HG03135 (cell line): ENCODE measurements at regions not wholly inside any gene's neighbourhood (a gene's known extent, or its start where the extent isn't known, plus 50 kb on each side); places are given as distances from the start of the nearest gene placed in this dataset.
"Not testable (repeated sequence)": the region's sequence is repeated elsewhere in the genome, so short reads cannot be mapped to it uniquely, and the experiment has no call there.

Source experiments
- ATAC-seq: cut with Tn5 transposase; IDR thresholded peaks from one replicate; pipeline ENCODE4 v1.9.1; 2021; ENCODE audit warnings: mild to moderate bottlenecking, moderate library complexity; ENCODE audit not compliant: unreplicated experiment

DNA sequence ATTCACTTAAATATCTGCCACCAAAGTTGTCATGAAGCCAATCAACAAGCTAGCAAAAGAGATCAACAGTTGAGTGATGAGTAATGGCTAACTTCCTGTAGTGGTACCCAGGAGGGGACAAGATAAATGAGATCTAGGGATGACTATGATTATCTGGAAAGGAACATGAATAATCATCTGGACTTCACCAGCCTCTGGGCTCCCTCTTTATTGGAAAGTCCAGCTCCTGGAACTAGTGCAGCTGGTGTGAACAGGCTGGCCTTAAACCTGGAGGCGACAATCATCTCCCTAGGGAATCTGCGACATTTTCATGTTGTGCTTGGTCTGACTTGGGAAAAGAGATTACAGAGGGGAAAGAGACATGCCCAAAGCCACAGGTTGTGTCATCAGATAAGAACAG lies 518.6 kb downstream of the GRIN2A start:
- ATAC-seq, result no peak

DNA sequence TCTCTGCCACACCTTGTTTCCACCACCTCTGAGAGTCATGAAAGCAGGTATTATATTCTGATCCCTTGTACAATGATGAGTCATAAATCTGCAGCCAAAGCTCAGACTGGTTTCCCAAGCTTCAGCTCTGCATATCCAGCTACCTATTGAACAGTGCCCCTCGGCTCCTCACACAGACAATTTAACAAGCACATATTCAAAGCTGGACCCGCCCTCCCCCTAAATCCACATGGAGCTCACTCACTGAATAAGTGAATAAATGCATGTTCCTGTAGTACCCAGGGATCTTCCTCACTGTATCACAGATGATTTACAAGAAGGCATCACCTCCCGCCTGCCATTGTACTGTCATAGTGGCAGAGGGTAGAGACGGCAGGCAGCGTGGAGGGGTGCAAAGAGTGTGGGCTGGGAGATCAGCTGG lies 516.4 kb downstream of the GRIN2A start:
- no peak for ATAC-seq

DNA sequence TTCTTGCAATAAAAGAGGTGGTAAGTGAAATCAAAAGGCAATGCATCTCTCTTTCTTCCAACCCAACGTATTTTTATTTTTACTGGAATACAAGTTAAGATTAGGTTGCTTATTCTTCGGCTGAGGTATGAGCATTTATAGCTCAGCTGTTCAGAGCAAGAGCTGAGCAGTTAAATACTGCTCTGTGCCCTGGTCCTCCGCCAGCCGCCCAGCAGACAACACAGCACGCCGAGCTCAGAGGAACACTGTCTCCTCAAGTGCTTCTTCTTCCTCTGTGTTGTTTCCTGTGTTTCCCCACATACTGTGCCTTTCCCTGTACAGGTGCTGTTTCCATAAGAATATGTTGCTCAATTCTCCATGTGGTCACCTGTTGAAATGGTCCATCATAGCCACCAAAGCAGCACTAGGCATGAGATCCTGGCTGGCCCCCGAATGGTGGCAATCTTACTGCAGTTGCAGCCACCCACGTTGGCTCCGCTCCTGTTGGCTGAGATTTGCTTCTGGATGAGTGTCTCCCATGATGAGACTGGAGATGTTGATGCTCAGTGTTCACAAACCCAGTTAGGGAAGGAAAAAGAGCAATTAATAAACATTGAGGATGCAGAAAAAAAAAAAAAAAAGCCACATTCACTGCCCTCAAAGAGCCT lies 515.3 kb downstream of the GRIN2A start:
- ATAC-seq, result no peak

DNA sequence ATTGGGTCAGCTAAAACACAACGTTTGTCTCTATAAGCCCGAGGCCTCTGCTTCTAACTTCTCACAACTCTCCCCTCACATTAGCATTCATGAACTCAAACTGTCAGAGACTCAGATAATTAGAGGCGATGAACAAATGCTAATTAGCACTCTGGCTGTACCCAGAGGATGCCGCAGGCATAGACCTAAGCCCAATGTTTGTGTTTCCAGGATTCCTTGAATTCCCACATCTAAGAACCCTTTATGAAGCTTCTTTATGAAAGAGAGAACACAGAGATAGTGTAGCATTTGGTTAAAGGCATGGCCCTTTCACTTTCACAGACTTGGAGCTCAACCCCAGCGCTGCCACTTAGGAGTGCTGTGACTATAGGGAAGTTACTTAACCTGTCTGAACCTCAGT lies 512.2 kb downstream of the GRIN2A start:
- ATAC-seq, result no peak

DNA sequence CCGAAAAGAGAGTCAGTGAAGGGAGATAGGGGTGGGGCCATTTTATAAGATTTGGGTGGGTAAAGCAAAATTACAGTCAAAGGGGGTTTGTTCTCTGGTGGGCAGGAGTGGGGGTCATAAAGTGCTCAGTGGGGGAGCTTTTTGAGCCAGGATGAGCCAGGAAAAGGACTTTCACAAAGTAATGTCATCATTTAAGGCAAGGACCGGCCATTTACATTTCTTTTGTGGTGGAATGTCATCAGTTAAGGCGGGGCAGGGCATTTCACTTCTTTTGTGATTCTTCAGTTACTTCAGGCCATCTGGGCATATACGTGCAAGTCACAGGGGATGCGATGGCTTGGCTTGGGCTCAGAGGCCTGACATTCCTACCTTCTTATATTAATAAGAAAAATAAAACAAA lies 511.6 kb downstream of the GRIN2A start:
- ATAC-seq, result not testable (repeated sequence)

DNA sequence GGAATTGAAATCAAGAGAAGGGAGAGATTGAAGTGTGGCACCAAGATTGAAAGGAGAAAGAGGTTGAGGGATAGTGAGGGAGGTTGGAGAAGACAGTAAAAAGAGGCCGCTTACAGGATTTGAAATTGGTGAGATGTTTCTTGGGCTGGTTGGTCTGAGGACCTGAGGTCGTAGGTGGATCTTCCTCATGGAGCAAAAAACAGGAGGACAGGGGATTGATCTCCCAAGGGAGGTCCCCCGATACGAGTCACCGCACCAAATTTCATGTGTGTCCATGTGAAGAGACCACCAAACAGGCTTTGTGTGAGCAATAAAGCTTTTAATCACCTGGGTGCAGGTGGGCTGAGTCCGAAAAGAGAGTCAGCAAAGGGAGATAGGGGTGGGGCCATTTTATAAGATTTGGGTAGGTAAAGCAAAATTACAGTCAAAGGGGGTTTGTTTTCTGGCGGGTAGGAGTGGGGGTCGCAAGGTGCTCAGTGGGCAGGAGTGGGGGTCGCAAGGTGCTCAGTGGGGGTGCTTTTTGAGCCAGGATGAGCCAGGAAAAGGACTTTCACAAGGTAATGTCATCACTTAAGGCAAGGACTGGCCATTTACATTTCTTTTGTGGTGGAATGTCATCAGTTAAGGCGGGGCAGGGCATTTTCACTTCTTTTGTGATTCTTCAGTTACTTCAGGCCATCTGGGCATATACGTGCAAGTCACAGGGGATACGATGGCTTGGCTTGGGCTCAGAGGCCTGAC lies 505.5 kb downstream of the GRIN2A start:
- not testable (repeated sequence) for ATAC-seq

DNA sequence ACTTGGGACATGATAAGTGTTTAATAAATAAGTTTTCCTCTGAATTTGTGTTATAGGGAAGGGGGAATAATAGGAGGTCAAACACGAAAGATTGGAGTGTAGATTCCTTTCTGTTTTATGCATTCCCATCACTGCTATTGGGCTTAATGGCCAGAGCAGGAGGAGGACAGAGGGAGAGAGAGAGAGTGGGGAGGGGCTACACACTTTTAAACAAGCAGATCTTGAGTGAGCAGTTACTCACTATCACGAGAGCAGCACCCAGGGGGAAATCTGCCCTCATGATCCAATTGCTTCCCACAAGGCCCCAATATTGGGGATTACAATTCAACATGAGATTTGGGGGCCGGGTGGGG lies 505.0 kb downstream of the GRIN2A start:
- no peak for ATAC-seq

DNA sequence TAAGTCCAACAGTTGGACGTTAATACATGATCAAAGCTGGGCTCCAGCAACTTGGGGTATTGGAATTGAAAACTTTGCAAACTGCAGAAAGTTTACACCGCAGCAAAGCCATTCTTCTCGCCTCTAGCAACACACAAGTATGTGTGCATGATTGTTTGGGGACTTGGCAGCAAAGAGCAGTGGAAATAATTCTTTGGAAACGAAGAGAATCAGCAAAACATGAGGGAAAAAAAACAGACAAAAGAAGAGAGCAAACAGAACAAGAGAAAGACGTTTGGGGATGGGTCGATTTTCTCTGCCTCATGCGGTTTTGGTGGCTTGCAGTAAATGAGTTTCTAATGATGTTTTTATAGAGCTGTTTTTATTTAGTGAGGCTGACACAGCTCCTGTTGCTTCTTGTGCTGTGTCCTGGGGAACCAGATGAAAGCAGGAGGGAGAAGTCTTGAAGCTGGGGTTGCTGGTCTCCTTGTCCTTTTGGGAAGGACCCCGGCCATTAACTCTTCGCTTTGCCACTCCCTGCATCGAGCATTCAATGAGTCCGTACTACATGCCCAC lies 502.9 kb downstream of the GRIN2A start:
- ATAC-seq, result no peak

DNA sequence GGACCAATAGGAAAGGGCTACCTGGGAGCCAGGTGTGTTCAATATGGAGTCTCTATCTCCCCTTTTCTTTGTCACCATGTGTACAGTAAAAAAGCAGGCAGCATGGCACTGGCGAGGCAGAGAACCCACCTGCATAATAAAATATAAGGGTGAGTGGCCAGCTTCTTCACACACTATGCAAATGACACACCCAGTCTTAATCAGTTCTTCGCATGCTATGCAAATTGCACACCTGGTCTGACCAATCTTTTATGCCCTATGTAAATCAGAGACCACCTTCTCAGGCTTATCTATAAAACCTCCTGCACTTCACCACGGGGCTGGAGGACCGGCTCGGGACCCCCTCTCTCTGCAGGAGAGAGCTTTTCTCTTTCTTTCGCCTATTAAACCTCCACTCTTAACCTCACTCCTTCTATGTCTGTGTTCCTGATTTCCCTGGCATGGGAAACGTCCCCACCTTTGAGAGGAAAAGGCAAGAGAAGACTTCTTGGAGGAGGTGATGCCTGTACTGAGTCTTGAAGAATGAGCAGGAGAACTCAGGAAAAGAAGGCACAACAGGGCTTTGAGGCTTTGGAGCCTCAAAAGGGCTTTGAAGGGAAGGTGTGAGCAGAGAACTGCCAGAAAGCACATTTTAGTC lies 502.1 kb downstream of the GRIN2A start:
- no peak for ATAC-seq

DNA sequence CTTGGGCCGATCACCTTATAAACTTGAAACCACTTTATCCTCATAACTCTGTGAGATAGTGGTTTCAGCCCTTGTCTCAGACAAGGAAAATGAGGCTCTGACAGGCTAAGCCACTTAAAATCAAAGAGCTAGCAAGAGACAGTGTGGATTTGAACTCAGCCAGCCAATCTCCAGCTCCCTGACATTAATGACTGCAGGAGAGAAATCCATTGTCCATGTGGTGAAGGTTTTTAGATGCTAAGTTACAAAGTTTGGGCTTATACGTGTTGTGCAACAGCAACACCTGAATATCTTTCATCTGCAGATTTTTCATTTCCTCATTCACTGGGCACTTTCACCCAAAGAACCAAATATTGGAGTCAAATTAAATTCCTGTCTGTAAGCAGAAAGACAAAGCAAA lies 501.3 kb downstream of the GRIN2A start:
- ATAC-seq, result no peak

DNA sequence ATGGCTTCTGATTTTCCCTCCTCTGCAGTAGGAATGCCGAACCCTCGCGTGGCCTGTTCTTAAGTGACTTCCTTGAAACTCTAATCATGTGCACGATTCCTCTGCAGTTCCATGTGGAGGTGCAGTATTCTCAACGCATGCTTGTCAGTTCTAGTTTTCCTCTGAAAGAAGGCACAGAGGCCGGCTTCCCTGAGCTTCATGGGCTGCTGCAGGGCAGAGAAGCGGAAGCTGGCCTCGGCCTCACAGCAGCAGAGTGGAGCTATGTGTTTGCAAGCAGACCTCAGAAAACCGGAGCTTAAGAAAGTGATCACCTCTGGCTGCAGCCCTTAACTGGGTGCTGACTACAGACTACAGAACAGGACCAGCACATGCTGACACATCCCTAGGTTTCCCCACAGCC lies 500.7 kb downstream of the GRIN2A start:
- ATAC-seq, result no peak

DNA sequence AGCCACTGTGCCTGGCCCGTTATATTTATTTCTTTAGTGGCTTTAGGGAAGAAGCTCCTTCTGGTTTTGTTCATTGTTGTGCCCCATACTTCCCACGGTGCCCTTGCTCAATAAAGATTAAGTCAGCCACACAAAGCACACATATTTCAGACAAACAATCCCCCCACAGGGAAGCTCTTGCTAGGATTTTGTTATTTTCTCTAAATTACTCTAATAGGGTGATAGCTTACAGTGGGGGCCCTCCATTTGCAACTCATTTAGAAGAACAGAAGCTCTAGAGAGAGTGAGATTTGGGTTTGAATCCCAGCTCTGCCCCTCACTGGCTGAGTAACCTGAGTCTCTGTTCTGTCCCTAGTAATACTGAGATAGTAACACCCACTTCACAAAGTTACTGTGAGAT lies 499.9 kb downstream of the GRIN2A start:
- ATAC-seq, result no peak

DNA sequence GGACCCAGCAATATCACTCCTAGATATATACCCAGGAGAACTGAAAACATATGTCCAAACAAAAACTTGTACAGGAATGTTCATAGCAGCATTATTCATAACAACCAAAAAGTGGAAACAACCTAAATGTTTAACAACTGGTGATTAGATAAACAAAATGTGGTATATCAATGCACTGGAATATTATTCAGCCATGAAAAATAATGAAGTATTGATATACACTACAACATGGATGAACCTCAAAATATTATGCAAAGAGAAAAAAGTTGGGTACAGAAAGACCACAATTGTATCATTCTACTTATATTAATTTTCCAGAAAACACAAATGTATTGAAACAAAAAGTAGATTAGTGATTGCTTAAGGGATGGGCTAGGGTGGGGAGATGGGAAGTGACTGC lies 498.6 kb downstream of the GRIN2A start:
- no peak for ATAC-seq

DNA sequence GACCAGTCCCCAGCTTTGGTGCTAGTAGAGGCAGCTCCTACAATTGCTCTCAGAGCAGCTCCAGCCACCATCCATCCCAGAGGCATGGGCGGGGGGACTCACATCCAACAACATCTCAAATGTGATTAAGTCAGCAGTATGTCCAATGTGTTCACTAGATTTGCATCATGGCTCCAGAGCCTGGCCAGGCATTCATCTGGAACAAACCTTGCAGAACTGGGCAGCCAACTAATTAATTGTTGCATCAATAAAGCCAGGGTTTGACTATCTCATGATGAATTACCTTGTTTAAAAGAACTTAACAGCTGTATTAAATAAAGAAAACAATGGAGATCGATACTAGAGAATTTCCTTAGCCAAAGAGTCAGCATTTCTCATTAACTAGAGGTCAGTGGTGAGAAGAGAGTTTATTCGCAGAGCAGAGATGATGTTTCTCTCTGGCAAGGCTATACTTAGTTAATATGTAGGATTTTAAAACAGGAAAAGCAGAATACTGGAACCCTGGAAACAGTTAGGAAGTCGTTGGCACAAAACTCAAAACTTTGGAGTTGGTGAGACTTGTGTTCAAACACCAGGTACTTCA lies 494.4 kb downstream of the GRIN2A start:
- ATAC-seq, result no peak

DNA sequence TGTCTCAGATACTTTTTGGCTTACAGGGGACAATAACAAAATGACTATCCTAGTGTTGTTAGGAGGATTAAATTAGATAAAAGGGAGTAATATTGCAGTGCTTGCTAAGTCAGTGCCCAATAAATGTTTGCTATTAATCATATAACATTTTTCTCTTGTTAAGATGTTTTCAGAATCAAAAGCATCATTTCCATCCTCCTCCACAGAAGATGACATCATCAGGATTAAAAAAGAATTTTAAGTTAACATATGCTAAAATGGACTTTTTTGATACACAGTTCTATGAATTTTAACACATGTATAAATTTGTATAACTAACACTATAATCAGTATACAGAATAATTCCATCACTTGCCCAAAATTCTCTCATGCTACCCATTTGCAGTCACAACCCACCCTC lies 492.6 kb downstream of the GRIN2A start:
- ATAC-seq, result no peak

DNA sequence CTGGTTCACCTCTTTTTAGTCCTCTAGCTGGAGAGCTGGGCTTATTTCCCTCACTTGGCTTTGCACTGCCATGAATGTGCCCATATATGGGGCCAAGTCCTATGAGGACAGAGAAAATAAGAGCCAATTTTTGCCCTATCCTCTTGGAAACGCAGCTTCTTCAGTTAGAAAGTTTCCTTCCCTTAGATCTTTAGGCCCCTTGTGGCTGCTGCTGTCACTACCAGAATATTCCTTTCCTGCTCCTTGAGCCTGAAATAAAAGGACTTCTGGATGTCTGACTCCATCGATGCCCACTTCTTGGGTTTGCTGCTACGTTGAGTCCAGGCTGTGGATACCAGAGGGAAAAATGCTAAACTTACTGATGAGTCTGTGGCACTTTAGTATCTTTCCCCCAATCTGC lies 487.1 kb downstream of the GRIN2A start:
- ATAC-seq, result no peak
